ENCODE measurements at regions not wholly inside any gene's neighbourhood (a gene's known extent, or its start where the extent isn't known, plus 50 kb on each side); places are given as distances from the start of the nearest gene placed in this dataset.

DNA sequence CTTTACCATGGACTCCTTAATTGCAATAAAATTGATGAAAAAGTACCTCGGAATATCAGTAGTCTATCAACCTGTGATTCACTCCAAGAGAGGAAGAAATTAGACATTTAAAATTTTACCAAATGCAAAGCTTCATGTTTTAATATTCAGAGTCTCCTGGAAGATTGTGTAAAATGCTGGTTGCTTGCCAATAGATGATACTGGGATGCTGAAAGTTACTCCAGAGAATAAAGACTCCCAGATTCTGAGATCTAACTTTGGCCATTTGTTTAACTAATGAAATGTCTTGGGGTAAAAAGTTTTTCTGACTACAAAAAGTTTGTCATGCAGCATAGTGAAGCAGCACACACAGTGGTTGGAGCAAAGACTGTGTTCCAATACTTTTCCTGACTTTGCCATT is 176.7 kb upstream of the RSPO3 start:
- no peak for ATAC-seq
- intact Hi-C loops (cut with DNase I), result no loop called here
- Histone ChIP-seq H3K27me3 (no peaks in the 10 kb centered on the region), H3K27ac (no peak overlapping the region), H3K4me3 (no peak overlapping the region), H3K9me3 (no peaks in the 10 kb centered on the region), H3K36me3 (no peaks in the 10 kb centered on the region), H3K4me1 (peaks cover 0 to 4% (median 0%) of the 10 kb centered on the region in 9 donors)
- no peak for DNase-seq
- TF ChIP-seq, protein P1, sequence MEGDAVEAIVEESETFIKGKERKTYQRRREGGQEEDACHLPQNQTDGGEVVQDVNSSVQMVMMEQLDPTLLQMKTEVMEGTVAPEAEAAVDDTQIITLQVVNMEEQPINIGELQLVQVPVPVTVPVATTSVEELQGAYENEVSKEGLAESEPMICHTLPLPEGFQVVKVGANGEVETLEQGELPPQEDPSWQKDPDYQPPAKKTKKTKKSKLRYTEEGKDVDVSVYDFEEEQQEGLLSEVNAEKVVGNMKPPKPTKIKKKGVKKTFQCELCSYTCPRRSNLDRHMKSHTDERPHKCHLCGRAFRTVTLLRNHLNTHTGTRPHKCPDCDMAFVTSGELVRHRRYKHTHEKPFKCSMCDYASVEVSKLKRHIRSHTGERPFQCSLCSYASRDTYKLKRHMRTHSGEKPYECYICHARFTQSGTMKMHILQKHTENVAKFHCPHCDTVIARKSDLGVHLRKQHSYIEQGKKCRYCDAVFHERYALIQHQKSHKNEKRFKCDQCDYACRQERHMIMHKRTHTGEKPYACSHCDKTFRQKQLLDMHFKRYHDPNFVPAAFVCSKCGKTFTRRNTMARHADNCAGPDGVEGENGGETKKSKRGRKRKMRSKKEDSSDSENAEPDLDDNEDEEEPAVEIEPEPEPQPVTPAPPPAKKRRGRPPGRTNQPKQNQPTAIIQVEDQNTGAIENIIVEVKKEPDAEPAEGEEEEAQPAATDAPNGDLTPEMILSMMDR (IDR thresholded peaks at IDR 0.05), result no peak
- WGBS, 2 donors, result 81 to 86% methylated on average over 1 of the region's 1 CpG

DNA sequence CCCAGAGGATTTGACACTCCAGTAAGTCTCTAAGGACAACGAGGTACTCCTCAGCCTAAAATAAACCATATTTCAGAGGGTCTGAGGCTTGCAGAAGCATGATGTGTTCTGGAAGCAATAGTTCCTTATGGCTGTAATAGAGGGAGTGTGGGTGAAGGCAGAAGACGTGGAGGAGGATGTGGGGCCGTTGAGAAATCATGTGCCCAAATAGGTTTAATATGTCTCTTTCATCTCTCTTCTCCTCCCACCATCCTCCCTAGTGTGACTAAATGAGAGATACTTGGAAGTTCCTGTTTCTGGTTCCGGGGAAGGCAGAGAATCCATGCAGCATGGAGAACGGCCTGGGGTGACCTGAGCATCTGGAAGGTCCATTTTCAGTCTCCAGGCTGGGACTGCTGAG is 174.0 kb upstream of the RSPO3 start:
- H3K4me1 ChIP-seq, result no peaks in the 10 kb centered on the region
- 53 to 56% methylated on average over 5 of the region's 5 CpGs for WGBS, 2 donors
- no peaks in the 10 kb centered on the region for H3K9me3 ChIP-seq
- TF ChIP-seq, protein P1 (IDR thresholded peaks at IDR 0.05), result no peak
- no peaks in the 10 kb centered on the region for H3K27me3 ChIP-seq
- H3K4me3 ChIP-seq, result no peak overlapping the region
- no peak overlapping the region for H3K27ac ChIP-seq
- intact Hi-C loops (cut with DNase I), result no loop called here
- DNase-seq (no peak), ATAC-seq (no peak)
- H3K36me3 ChIP-seq, result no peaks in the 10 kb centered on the region

DNA sequence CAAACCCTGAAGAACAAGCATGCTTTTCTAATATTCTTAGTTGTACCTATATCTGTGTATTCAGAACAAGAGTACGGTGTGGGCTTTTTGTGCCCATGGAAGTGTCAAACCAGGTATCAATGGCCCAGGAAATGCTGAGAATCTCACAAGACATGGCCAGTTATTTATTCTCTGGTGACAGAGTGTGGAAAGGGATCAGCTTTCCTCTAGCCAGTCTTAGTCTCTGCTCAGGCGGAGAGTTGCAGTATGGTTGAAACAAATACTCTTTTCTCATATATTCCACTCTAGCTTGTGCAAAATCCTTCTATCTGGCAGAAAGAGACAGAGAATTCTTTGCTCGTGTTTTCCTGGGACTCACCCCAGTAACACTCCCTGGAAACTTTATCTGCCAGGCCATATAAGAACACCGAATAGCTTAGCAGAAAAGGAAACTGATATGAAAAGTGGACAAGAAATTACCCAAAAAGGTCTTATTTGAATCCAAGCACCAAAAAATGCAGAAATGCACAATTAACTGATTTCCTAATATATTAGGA is 173.3 kb upstream of the RSPO3 start:
- TF ChIP-seq, protein P1 (IDR thresholded peaks at IDR 0.05), result no peak
- H3K4me3 ChIP-seq, result no peak overlapping the region
- ATAC-seq (no peak), DNase-seq (no peak)
- no peak overlapping the region for H3K27ac ChIP-seq
- H3K36me3 ChIP-seq, result no peaks in the 10 kb centered on the region
- peaks cover 0 to 3% (median 0%) of the 10 kb centered on the region in 7 donors for H3K27me3 ChIP-seq
- intact Hi-C loops (cut with DNase I), result no loop called here
- 67 to 71% methylated on average over 4 of the region's 4 CpGs for WGBS, 2 donors
- H3K9me3 ChIP-seq, result no peaks in the 10 kb centered on the region
- H3K4me1 ChIP-seq, result no peaks in the 10 kb centered on the region

DNA sequence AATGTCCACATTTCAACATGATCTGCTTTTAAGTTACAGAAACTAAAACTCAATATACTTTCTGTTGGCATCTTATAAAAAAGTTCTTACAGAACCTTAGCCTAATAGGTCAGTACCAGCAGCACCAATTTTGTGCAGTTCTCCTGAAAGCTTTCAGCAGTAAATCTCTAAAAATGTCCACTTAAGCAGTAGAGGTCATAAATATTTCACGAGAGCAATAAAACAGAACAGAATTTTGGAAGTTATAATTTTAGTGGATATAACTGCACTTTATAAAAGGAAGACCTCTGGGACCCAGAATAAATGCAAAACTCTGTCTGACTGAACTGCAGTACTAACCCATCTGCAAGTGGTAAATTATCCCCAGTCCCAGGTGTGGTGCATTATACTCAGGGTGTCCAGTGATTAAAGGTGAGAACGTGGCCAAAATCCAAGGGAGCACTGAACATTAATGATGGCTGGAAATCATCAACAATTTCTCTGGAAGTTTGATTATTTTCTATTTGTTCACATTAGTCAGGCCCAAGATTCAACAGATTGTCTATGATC is 172.6 kb upstream of the RSPO3 start:
- H3K4me3 ChIP-seq, result no peak overlapping the region
- H3K27ac ChIP-seq, result no peak overlapping the region
- WGBS, 2 donors, result 80 to 82% methylated on average over 2 of the region's 2 CpGs
- no peaks in the 10 kb centered on the region for H3K9me3 ChIP-seq
- no peaks in the 10 kb centered on the region for H3K36me3 ChIP-seq
- DNase-seq, result no peak
- H3K27me3 ChIP-seq, result peaks cover 0 to 4% (median 0%) of the 10 kb centered on the region in 7 donors
- intact Hi-C loops (cut with DNase I), result no loop called here
- no peaks in the 10 kb centered on the region for H3K4me1 ChIP-seq
- TF ChIP-seq, protein P1 (IDR thresholded peaks at IDR 0.05), result no peak
- ATAC-seq, result no peak

Measured in heart right ventricle (tissue), 16 donors.